Activated T-helper 1 cell treated with anti-CD3 and anti-CD28 coated beads, Interleukin-2, amount 50 U/mL, for 16 hours (primary cell): ENCODE measurements at regions not wholly inside any gene's neighbourhood (a gene's known extent, or its start where the extent isn't known, plus 50 kb on each side); places are given as distances from the start of the nearest gene placed in this dataset.
"Not testable (repeated sequence)": the region's sequence is repeated elsewhere in the genome, so short reads cannot be mapped to it uniquely, and the experiment has no call there.

ENCODE experiments used
- DNase-seq, 2 donors: peaks; one replicate each; pipeline ENCODE4 v3.0.0-alpha.2; 2020; ENCODE audit warnings: low read depth in 1 of 2, low spot score in 1 of 2

GRCh38 chr1:34367954-34368353 is 191.2 kb downstream of the C1orf94 start:
- no peak for DNase-seq

DNA sequence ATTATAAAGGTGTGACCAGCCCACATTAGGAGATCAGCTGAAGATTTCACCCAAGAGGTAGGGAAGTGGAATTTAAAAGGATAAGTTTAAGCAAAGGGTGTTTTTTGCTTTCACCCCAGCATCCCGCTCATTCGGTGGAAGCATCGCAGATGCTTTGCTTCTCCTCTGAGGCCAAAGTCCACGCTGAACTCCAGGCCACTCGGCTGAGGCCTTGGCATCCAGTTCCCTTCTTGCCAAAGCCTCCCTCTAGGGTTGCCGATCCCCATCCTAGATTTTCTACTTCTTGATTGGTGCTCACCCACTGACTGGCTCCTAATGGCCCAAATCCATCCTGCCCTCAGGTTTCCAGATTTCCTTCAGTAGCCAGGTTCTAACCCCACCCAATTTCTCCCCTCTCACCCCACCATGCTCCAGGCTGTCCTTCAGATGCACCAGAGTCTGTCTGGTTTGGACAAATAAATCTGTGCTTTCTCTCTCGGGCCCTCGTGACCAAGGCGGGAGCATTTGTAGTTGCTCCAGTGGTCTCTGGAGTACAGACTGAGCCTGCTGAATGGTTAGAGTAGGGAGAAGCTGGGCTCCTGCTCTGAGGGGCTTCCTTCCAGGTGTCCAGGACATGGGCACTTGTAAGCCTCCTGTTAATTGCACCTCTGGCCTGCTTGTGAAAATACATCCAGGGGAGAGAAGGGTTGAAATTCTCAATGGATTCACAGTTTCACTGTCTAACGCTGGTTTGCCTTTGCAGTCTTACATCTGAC is 193.2 kb downstream of the C1orf94 start:
- DNase-seq = no peak

- DNase-seq = no peak
Measured at GRCh38 chr1:34370748-34371147, 194.0 kb downstream of the C1orf94 start.

DNA sequence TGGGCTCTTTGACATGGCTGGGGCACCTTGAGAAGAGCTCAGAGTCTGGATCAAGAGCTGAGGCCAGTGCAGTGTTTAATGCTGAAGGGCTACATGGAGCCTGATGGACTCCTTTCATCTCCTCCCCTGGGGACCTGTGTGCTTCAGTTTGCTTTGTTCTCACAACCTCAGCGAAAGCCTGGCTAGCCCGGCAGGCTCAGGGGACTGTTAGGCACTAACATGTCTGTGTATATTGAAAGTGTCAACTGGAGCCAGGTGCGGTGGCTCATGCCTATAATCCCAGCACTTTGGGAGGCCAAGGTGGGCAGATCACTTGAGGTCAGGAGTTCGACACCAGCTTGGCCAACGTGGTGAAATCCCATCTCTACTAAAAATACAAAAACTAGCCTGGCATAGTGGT is 194.5 kb downstream of the C1orf94 start:
- DNase-seq = not testable (repeated sequence)

DNA sequence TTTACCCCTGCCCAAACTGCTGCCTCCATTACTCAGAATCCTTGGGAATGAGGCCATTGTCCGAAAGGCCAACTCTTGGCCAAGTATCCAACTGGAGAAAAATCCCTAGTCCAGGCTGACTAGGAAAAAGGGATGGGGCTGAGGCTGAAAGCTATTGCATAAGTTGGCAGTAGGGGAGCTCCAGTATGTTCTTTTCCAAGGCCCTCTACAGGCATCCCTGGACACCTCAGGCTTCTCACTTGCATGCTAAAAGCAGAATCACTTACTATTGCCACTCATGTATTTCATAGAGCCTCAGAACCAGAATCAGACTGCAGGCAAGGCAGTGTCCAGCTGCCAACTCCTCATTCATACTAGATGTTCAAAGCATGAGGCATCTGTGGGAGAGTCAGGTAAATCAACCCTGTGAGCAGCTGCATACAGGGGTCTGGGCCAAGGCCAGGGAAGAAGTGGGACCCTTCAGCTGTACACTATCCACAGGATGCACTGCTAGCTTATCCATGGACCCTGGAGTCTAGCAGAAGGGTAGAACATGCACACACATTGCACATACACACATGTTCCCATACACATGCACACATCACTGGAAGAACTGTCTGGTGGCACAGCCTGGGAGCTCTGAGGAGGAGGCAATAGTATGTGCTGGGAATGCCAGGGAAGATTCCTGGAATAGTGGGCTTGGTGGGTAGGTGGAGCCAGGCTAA is 195.3 kb downstream of the C1orf94 start:
- DNase-seq = no peak

DNA sequence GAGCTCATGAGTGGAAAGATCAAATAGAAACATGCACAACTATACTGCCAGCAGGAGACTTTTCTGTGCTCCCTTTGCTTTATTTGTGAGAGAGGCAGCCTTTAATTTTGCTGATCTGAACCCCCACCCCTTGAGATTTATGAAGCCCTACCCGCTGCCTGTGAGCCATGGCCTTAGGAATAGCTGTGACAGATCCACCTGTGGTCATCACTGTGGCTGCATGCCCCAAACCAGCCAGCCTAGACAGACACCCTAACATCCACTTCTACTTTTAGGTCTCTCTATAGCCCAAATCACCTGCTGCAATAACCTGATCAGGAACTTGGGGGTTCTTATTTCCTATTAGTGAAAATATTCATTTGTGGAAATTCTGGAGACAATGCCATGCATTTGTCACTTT is 196.2 kb downstream of the C1orf94 start:
- no peak for DNase-seq

- DNase-seq = no peak
Measured at GRCh38 chr1:34373912-34374311, 197.2 kb downstream of the C1orf94 start.

DNA sequence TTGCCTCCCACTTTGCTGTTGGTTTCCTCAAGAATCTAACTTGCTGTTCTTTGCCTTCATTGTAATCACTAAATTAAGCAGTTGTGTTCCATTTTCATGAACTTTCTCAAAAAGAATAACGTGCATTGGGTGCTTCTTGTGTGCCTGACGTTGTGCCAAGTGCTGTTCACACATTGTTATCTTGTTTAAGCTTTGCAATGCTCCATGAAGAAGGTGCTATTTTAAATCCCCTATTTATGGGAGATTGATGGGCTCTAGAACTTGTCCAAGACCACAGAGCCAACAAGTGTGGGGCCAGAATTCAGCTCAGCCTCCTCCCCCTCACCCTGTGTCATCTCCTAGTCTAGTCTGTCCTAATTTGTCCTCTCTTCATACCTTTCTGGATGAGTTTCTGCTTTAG is 199.8 kb downstream of the C1orf94 start:
- no peak for DNase-seq

DNA sequence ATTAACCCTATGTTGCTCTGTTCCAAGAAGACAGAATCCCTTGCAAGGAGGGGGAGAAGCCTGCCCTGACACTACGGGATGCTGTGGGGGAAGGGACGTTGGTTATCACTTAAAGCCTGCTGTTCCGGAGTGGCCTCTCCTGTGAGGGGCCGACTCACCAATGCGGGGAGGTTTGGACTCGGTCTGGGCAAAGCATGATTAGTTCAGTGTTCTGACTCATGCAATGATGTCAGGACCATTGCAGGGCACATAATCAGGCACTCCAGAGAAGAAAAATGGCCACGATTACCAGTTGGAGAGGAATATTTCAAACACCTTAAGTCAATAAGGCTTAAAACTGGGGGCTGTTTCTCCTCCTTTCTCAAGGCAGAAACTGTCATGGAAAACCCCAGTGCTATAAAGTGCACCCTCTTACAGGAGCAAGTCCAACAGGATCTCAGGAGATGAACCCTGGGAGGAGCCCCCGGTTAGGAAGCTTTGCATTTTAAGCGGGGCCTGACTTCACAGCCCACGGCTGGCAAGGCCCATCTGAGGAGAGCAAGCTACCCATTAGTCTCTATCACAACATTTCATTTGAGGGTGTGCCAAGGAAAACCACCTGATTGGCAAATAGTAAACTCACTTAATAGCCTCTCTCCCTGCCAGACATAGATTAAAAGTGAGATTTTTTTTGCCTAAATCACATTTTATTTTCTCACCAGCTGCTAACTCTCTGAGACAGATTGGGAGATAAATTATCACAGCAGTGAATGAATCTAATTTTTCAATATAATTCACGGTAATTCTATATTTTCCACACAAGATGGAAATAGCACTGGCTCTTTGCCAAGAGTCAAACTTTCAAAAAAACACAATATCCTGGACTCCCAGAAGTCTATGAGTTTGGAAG is 202.5 kb downstream of the C1orf94 start:
- no peak for DNase-seq

DNA sequence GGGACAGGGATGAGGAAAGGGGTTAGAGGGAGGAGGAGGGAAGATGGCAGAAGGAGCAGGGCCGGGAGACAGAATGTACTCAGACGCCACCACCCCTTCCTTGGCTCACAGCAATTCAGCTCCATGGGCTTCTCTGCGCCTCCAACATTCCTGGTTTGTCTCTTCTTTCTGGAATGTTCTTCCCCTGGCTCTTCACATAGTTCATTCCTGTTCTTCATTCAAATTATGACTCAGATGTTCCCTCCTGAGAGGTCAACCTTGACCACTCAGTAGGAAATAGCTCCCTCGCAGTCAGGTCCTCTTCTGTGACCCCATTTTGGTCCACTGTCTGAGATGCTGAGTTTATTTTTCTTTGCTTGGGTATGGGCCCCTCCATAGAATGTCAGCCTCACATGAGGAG is 203.2 kb downstream of the C1orf94 start:
- no peak for DNase-seq

DNA sequence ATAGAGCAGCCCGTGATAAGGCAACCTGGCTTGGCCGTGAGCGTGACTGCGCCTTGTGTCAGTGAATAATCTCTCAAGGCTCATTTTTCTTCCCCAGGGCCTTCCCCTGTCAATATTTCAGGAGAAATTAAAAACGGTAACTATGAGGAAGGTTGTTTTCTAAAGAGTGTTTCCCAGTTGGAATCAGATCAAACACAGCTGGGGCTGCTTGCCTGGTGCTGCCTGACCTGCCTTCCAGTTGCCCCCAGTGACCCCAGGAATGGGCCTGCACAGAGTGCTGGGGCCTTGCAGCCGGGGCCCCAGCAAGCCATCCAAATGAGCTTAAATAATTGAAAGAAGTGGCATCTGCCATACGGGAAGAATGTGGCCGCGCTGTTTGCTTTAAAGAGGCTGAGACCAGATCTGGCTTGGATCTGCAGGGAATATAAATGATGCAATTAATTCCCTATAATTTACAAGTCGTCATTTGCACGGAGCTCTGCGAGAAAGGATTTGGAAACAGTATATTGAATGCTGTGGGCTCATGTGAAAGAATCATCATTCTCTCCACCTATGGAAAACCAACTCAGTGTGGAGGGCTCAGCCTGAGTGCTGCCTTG is 203.9 kb downstream of the C1orf94 start:
- no peak for DNase-seq

DNA sequence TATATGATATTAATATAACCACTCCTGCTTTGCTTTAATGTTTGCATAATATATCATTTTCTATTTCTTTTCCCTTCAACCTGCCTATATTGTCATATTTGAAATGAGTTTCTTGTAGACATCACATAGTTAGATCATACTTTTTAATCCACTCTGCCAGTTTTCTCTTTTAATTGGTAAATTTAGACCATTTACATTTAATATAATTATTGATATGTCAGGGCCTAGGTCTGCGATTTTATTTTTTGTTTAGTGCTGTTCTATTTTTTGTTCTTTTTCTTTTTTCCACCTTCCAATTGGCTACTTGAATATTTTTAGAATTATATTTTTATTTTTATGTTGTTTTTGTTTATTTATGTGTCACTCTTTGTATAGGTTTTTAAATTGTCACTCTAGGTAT is 213.3 kb downstream of the C1orf94 start:
- no peak for DNase-seq

DNA sequence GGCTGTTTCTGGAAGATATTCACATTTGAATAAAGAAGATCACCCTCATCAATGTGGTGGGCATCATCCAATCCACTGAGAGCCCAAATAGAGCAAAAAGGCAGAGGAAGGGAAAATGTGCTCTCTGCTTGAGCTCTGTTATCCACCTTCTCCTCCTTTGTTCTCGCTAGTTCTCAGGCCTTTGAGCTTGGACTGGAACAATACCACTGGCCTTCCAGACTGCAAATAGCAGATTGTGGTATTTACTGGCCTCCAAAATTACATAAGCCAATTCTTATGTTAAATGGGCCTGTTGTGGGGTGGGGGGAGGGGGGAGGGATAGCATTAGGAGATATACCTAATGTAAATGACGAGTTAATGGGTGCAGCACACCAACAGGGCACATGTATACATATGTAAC is 219.3 kb downstream of the C1orf94 start:
- DNase-seq = no peak

DNA sequence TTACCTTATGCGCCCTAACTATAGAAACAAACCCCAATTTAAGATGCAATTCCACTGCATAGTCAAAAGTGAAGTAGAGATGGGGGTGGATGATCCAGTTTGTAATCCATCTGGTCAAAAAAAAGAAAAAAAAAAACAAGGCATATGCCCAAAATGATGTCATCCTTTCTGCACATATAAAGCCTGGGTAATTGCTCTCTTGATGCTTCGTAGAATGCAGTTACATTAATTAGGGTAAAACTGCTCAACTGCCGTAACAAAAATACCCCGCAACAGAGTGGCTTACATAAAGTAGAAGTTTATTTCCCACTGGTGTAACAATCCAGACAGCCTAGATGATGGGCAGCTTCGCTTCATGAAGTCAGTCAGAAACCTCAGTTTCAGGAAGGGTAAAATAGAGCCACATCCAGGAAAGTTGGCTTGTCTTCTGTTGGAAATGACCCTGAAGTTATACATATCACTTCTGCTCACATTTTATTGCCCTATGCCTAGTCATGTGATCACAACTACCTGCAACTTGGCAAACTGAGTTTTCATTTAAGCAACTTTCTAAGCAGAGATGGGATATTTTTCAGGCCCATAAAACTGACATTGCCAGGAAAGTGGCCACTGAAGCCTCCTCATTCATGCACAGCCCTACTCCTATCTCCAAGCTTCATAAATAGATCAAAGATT is 221.7 kb downstream of the C1orf94 start:
- no peak for DNase-seq

GRCh38 chr1:34398916-34399275 is 222.2 kb downstream of the C1orf94 start:
- DNase-seq = no peak

GRCh38 chr1:34400675-34401074 is 224.0 kb downstream of the C1orf94 start:
- no peak for DNase-seq

GRCh38 chr1:34403156-34403555 is 226.4 kb downstream of the C1orf94 start:
- no peak for DNase-seq

- DNase-seq = no peak
Measured at GRCh38 chr1:34404804-34405203, 228.1 kb downstream of the C1orf94 start.

DNA sequence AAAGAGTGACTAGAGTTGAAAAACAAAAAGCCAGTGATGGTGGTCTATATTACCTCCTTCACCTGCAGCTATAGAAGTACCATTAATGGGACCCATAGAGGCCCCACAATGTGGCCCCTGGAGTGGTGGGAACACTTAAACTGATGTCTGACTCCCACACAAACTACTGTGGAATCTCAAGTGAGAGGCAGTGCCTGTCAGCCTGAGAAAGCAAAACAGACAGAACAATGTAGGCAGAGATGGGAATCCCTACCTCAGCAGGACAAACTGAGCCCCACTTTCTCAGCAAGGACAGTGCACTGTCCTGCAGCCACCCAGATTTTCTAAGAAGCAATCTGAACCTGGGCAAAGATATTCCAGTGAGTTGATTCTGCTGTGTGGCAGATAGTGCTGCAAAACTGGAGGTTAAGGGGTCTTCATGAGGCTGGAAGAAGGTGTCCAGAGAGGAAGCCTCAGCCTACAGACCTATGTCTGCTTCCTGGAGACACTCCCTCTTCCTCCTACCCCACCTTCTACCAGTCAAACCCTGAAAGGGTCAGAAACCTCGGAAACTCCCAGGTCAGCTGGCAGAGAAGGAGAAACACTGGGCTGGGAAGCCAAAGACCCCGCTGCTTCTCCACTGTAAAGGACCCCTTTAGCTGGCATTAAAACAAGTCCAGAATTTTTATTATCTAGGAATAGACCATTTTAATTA is 228.7 kb downstream of the C1orf94 start:
- no peak for DNase-seq

DNA sequence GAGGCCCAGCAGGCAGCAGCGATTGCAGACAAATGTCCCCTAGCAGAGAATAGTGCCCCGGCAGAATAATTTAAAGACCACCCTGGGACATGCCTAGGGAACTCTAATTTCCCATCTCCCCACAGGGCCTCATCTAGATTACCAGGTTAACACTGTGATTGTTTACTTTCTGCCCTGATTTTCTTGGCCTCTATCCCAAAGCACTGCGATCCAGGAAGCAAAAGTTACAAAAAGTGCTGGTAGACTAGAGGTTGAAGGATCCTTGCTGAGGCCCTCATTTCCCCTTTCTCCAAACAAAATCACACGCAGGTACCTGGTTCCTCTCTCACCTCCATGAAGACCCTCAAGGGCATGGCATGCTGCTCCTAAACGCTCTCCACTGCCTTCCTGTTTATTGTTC is 229.7 kb downstream of the C1orf94 start:
- DNase-seq = no peak
